ENCODE measurements at regions not wholly inside any gene's neighbourhood (a gene's known extent, or its start where the extent isn't known, plus 50 kb on each side); places are given as distances from the start of the nearest gene placed in this dataset.
"Not testable (repeated sequence)": the region's sequence is repeated elsewhere in the genome, so short reads cannot be mapped to it uniquely, and the experiment has no call there.

GRCh38 chr12:19597167-19598026, 158.1 kb downstream of the AEBP2 start:
- Histone ChIP-seq H3K9ac (ENCODE audit: low read length) (no peak overlapping the region), H3K4me3 (ENCODE audit: low read depth in 1 of 2, low read length in 2 of 2) (no peak overlapping the region), H3K4me1 (ENCODE audit: insufficient read depth, low read length) (no peaks in the 10 kb centered on the region), H3K36me3 (ENCODE audit: insufficient read depth, low read length) (no peaks in the 10 kb centered on the region), H3K9me3 (ENCODE audit: low read length) (no peaks in the 10 kb centered on the region), H3K27ac (ENCODE audit: low read depth, low read length) (no peak overlapping the region), H3K27me3 (ENCODE audit: control insufficient read depth in 1 of 2, insufficient read depth in 2 of 2, low read length in 2 of 2) (no peaks in the 10 kb centered on the region)

- Histone ChIP-seq H3K4me3 (ENCODE audit: low read depth in 1 of 2, low read length in 2 of 2) (no peak overlapping the region), H3K9me3 (ENCODE audit: low read length) (no peaks in the 10 kb centered on the region), H3K27me3 (ENCODE audit: control insufficient read depth in 1 of 2, insufficient read depth in 2 of 2, low read length in 2 of 2) (no peaks in the 10 kb centered on the region), H3K27ac (ENCODE audit: low read depth, low read length) (no peak overlapping the region), H3K9ac (ENCODE audit: low read length) (no peak overlapping the region), H3K4me1 (ENCODE audit: insufficient read depth, low read length) (no peaks in the 10 kb centered on the region), H3K36me3 (ENCODE audit: insufficient read depth, low read length) (no peaks in the 10 kb centered on the region)
Measured at GRCh38 chr12:19605720-19606119, 166.4 kb downstream of the AEBP2 start.

GRCh38 chr12:19608039-19608438, 168.7 kb downstream of the AEBP2 start:
- H3K9me3 ChIP-seq (ENCODE audit: low read length) = no peaks in the 10 kb centered on the region
- H3K4me3 ChIP-seq (ENCODE audit: low read depth in 1 of 2, low read length in 2 of 2) = no peak overlapping the region
- H3K27ac ChIP-seq (ENCODE audit: low read depth, low read length) = no peak overlapping the region
- no peak overlapping the region for H3K9ac ChIP-seq (ENCODE audit: low read length)
- H3K27me3 ChIP-seq (ENCODE audit: control insufficient read depth in 1 of 2, insufficient read depth in 2 of 2, low read length in 2 of 2) = no peaks in the 10 kb centered on the region
- no peaks in the 10 kb centered on the region for H3K36me3 ChIP-seq (ENCODE audit: insufficient read depth, low read length)
- H3K4me1 ChIP-seq (ENCODE audit: insufficient read depth, low read length) = no peaks in the 10 kb centered on the region

- Histone ChIP-seq H3K4me3 (ENCODE audit: low read depth in 1 of 2, low read length in 2 of 2) (no peak overlapping the region), H3K36me3 (ENCODE audit: insufficient read depth, low read length) (no peaks in the 10 kb centered on the region), H3K27me3 (ENCODE audit: control insufficient read depth in 1 of 2, insufficient read depth in 2 of 2, low read length in 2 of 2) (no peaks in the 10 kb centered on the region), H3K9ac (ENCODE audit: low read length) (no peak overlapping the region), H3K9me3 (ENCODE audit: low read length) (no peaks in the 10 kb centered on the region), H3K4me1 (ENCODE audit: insufficient read depth, low read length) (no peaks in the 10 kb centered on the region), H3K27ac (ENCODE audit: low read depth, low read length) (no peak overlapping the region)
Measured at GRCh38 chr12:19613051-19613535, 173.8 kb downstream of the AEBP2 start.

- H3K4me1 ChIP-seq (ENCODE audit: insufficient read depth, low read length) = no peaks in the 10 kb centered on the region
- H3K36me3 ChIP-seq (ENCODE audit: insufficient read depth, low read length) = no peaks in the 10 kb centered on the region
- no peaks in the 10 kb centered on the region for H3K9me3 ChIP-seq (ENCODE audit: low read length)
- no peak overlapping the region for H3K9ac ChIP-seq (ENCODE audit: low read length)
- H3K4me3 ChIP-seq (ENCODE audit: low read depth in 1 of 2, low read length in 2 of 2) = no peak overlapping the region
- H3K27me3 ChIP-seq (ENCODE audit: control insufficient read depth in 1 of 2, insufficient read depth in 2 of 2, low read length in 2 of 2) = no peaks in the 10 kb centered on the region
- H3K27ac ChIP-seq (ENCODE audit: low read depth, low read length) = no peak overlapping the region
Measured at GRCh38 chr12:19614601-19615383, 175.5 kb downstream of the AEBP2 start.

GRCh38 chr12:19615384-19615725, 176.1 kb downstream of the AEBP2 start:
- Histone ChIP-seq H3K4me3 (ENCODE audit: low read depth in 1 of 2, low read length in 2 of 2) (no peak overlapping the region), H3K27ac (ENCODE audit: low read depth, low read length) (no peak overlapping the region), H3K27me3 (ENCODE audit: control insufficient read depth in 1 of 2, insufficient read depth in 2 of 2, low read length in 2 of 2) (no peaks in the 10 kb centered on the region), H3K9me3 (ENCODE audit: low read length) (no peaks in the 10 kb centered on the region), H3K36me3 (ENCODE audit: insufficient read depth, low read length) (no peaks in the 10 kb centered on the region), H3K9ac (ENCODE audit: low read length) (no peak overlapping the region), H3K4me1 (ENCODE audit: insufficient read depth, low read length) (no peaks in the 10 kb centered on the region)

GRCh38 chr12:19616781-19617180, 177.5 kb downstream of the AEBP2 start:
- no peaks in the 10 kb centered on the region for H3K4me1 ChIP-seq (ENCODE audit: insufficient read depth, low read length)
- H3K27ac ChIP-seq (ENCODE audit: low read depth, low read length) = no peak overlapping the region
- H3K27me3 ChIP-seq (ENCODE audit: control insufficient read depth in 1 of 2, insufficient read depth in 2 of 2, low read length in 2 of 2) = no peaks in the 10 kb centered on the region
- H3K4me3 ChIP-seq (ENCODE audit: low read depth in 1 of 2, low read length in 2 of 2) = no peak overlapping the region
- no peaks in the 10 kb centered on the region for H3K9me3 ChIP-seq (ENCODE audit: low read length)
- H3K36me3 ChIP-seq (ENCODE audit: insufficient read depth, low read length) = no peaks in the 10 kb centered on the region
- no peak overlapping the region for H3K9ac ChIP-seq (ENCODE audit: low read length)

GRCh38 chr12:19620222-19620621, 180.9 kb downstream of the AEBP2 start:
- Histone ChIP-seq H3K4me3 (ENCODE audit: low read depth in 1 of 2, low read length in 2 of 2) (no peak overlapping the region), H3K27ac (ENCODE audit: low read depth, low read length) (no peak overlapping the region)

GRCh38 chr12:19623751-19624399, 184.6 kb downstream of the AEBP2 start:
- Histone ChIP-seq H3K9me3 (ENCODE audit: low read length) (no peaks in the 10 kb centered on the region), H3K4me3 (ENCODE audit: low read depth in 1 of 2, low read length in 2 of 2) (no peak overlapping the region), H3K36me3 (ENCODE audit: insufficient read depth, low read length) (no peaks in the 10 kb centered on the region), H3K4me1 (ENCODE audit: insufficient read depth, low read length) (no peaks in the 10 kb centered on the region), H3K27me3 (ENCODE audit: control insufficient read depth in 1 of 2, insufficient read depth in 2 of 2, low read length in 2 of 2) (no peaks in the 10 kb centered on the region), H3K27ac (ENCODE audit: low read depth, low read length) (no peak overlapping the region), H3K9ac (ENCODE audit: low read length) (no peak overlapping the region)

More at GRCh38 chr12:19620222-19620621, 180.9 kb downstream of the AEBP2 start:
- H3K27me3 ChIP-seq (ENCODE audit: control insufficient read depth in 1 of 2, insufficient read depth in 2 of 2, low read length in 2 of 2) = no peaks in the 10 kb centered on the region
- no peaks in the 10 kb centered on the region for H3K9me3 ChIP-seq (ENCODE audit: low read length)
- no peaks in the 10 kb centered on the region for H3K36me3 ChIP-seq (ENCODE audit: insufficient read depth, low read length)
- no peak overlapping the region for H3K9ac ChIP-seq (ENCODE audit: low read length)
- no peaks in the 10 kb centered on the region for H3K4me1 ChIP-seq (ENCODE audit: insufficient read depth, low read length)

GRCh38 chr12:19624491-19624890, 185.2 kb downstream of the AEBP2 start:
- Histone ChIP-seq H3K36me3 (ENCODE audit: insufficient read depth, low read length) (no peaks in the 10 kb centered on the region), H3K9me3 (ENCODE audit: low read length) (no peaks in the 10 kb centered on the region), H3K4me3 (ENCODE audit: low read depth in 1 of 2, low read length in 2 of 2) (no peak overlapping the region), H3K4me1 (ENCODE audit: insufficient read depth, low read length) (no peaks in the 10 kb centered on the region), H3K27ac (ENCODE audit: low read depth, low read length) (no peak overlapping the region), H3K9ac (ENCODE audit: low read length) (no peak overlapping the region), H3K27me3 (ENCODE audit: control insufficient read depth in 1 of 2, insufficient read depth in 2 of 2, low read length in 2 of 2) (no peaks in the 10 kb centered on the region)

- H3K4me3 ChIP-seq (ENCODE audit: low read depth in 1 of 2, low read length in 2 of 2); H3K27me3 ChIP-seq (ENCODE audit: control insufficient read depth in 1 of 2, insufficient read depth in 2 of 2, low read length in 2 of 2); H3K4me1 ChIP-seq (ENCODE audit: insufficient read depth, low read length); H3K9ac ChIP-seq (ENCODE audit: low read length); H3K36me3 ChIP-seq (ENCODE audit: insufficient read depth, low read length); H3K9me3 ChIP-seq (ENCODE audit: low read length); H3K27ac ChIP-seq (ENCODE audit: low read depth, low read length): not testable (repeated sequence)
Measured at GRCh38 chr12:19625551-19625950, 186.3 kb downstream of the AEBP2 start.

All from muscle layer of colon (tissue), 2 donors.